DOHH2 (cell line): ENCODE measurements at regions not wholly inside any gene's neighbourhood (a gene's known extent, or its start where the extent isn't known, plus 50 kb on each side); places are given as distances from the start of the nearest gene placed in this dataset.

Experiments
- EZH2phosphoT487 ChIP-seq: fragments of 200-600 bp; sonication (generic); IDR thresholded peaks from 2 replicates; pipeline ENCODE4 v1.6.1; 2017; ENCODE audit warnings: borderline replicate concordance, mild to moderate bottlenecking, antibody characterized with exemption, low read length, moderate library complexity, mixed read lengths
- TF ChIP-seq, protein P1 (sequence below): fragments of 200-600 bp; sonication (generic); IDR thresholded peaks from one replicate; pipeline ENCODE4 v1.5.1; 2014; ENCODE audit warnings: antibody characterized with exemption, mild to moderate bottlenecking, low read depth, low read length; ENCODE audit not compliant: poor library complexity, severe bottlenecking

DNA sequence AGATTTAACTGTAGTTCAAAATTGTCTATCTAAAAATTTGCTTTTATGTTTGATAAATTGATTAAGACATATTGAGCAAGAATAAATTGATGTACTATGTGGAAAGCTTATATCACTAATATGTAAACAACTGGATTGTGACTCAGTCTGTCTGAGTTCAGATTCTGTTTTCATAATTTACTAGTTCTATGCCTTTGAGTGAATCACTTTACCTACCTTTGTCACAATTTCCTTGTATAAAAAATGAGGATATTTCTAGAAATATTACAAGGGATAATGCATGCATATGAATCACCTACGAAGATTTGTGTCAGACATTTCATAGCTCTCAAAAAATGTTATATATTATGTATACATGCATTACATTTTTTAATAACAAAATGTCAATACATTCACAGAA, 245.1 kb upstream of the ZWINT start:
- TF ChIP-seq, protein P1, sequence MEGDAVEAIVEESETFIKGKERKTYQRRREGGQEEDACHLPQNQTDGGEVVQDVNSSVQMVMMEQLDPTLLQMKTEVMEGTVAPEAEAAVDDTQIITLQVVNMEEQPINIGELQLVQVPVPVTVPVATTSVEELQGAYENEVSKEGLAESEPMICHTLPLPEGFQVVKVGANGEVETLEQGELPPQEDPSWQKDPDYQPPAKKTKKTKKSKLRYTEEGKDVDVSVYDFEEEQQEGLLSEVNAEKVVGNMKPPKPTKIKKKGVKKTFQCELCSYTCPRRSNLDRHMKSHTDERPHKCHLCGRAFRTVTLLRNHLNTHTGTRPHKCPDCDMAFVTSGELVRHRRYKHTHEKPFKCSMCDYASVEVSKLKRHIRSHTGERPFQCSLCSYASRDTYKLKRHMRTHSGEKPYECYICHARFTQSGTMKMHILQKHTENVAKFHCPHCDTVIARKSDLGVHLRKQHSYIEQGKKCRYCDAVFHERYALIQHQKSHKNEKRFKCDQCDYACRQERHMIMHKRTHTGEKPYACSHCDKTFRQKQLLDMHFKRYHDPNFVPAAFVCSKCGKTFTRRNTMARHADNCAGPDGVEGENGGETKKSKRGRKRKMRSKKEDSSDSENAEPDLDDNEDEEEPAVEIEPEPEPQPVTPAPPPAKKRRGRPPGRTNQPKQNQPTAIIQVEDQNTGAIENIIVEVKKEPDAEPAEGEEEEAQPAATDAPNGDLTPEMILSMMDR, result no peak
- no peak for TF ChIP-seq EZH2phosphoT487
